ENCODE measurements at regions not wholly inside any gene's neighbourhood (a gene's known extent, or its start where the extent isn't known, plus 50 kb on each side); places are given as distances from the start of the nearest gene placed in this dataset.
"Not testable (repeated sequence)": the region's sequence is repeated elsewhere in the genome, so short reads cannot be mapped to it uniquely, and the experiment has no call there.

DNA sequence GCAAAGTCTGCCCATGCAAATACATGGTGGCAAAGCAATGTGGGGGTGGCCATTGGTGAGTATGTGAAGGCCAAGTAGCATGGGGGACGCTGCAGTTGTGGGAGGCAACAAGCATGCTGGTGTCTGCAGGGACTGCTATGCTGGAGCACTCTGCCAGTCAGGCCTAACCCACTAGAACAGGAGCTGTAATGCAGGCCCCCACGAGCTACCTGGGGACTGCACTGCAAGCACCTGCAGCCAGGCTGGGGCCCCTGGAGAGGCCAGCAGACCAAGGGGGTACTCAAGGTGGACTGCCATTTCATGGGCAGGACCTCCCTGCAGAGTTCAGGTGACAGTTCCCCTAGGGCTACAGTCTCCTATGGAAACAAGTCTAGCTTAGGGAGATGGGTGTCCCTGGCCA lies 183.8 kb upstream of the PDE4D start:
- no peaks in the 10 kb centered on the region for H3K4me1 ChIP-seq (ENCODE audit: control insufficient read depth, insufficient read depth, low read length)

GRCh38 chr5:60076746-60077145 lies 183.2 kb upstream of the PDE4D start:
- Histone ChIP-seq H3K27me3 (ENCODE audit: control insufficient read depth, insufficient read depth, low read length) (no peaks in the 10 kb centered on the region), H3K4me1 (ENCODE audit: control insufficient read depth, insufficient read depth, low read length) (no peaks in the 10 kb centered on the region), H3K36me3 (ENCODE audit: control insufficient read depth, insufficient read depth, low read length) (no peaks in the 10 kb centered on the region), H3K27ac (ENCODE audit: low read depth, low read length) (no peak overlapping the region), H3K9ac (ENCODE audit: low read length) (no peak overlapping the region), H3K4me3 (ENCODE audit: low read length) (no peak overlapping the region)

More for the DNA sequence above, 183.8 kb upstream of the PDE4D start:
- no peak overlapping the region for H3K4me3 ChIP-seq (ENCODE audit: low read length)
- H3K9ac ChIP-seq (ENCODE audit: low read length) = no peak overlapping the region
- H3K27me3 ChIP-seq (ENCODE audit: control insufficient read depth, insufficient read depth, low read length) = no peaks in the 10 kb centered on the region
- no peak overlapping the region for H3K27ac ChIP-seq (ENCODE audit: low read depth, low read length)
- no peaks in the 10 kb centered on the region for H3K36me3 ChIP-seq (ENCODE audit: control insufficient read depth, insufficient read depth, low read length)

DNA sequence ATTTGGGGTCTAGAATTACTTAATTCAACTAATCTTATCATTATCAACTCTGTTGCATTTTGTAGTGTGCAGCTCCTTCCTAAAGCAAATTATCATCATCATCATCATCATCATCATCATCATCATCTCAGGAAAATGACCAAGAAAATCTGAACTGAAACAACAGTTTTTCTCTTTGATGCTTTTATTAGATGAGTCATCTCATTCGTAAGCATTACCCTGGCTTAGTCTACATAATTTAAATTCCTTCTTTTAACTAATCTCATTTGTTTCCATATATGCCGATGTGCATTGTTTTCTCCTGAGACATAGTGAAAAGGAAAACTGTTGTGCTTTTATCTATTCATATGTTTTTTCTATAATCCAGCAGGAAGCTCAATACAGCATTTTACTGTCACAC lies 173.0 kb upstream of the PDE4D start:
- Histone ChIP-seq H3K9ac (ENCODE audit: low read length) (no peak overlapping the region), H3K27me3 (ENCODE audit: control insufficient read depth, insufficient read depth, low read length) (no peaks in the 10 kb centered on the region), H3K36me3 (ENCODE audit: control insufficient read depth, insufficient read depth, low read length) (no peaks in the 10 kb centered on the region), H3K27ac (ENCODE audit: low read depth, low read length) (no peak overlapping the region), H3K4me1 (ENCODE audit: control insufficient read depth, insufficient read depth, low read length) (no peaks in the 10 kb centered on the region), H3K4me3 (ENCODE audit: low read length) (no peak overlapping the region)

DNA sequence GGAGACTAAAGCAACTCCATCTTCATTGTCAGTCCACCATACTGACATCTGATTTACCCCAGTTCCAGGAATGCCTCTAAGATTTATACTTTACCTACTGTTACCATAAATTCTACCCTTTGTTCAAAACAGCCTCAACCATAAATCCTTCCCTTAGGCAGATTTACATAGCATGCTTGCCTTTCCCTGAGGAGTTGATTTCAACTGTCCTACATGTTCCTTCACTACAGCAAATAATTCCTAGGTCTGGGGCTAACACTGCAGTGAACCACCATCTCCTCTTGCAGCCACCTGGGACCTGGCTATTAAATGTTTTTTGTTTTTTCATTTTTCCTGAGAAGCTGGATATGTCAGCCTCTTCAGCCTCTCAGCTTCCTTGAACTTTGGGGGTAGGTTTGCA lies 166.9 kb upstream of the PDE4D start:
- Histone ChIP-seq H3K4me1 (ENCODE audit: control insufficient read depth, insufficient read depth, low read length) (no peaks in the 10 kb centered on the region), H3K9ac (ENCODE audit: low read length) (no peak overlapping the region), H3K27me3 (ENCODE audit: control insufficient read depth, insufficient read depth, low read length) (no peaks in the 10 kb centered on the region), H3K4me3 (ENCODE audit: low read length) (no peak overlapping the region), H3K27ac (ENCODE audit: low read depth, low read length) (no peak overlapping the region), H3K36me3 (ENCODE audit: control insufficient read depth, insufficient read depth, low read length) (no peaks in the 10 kb centered on the region)

DNA sequence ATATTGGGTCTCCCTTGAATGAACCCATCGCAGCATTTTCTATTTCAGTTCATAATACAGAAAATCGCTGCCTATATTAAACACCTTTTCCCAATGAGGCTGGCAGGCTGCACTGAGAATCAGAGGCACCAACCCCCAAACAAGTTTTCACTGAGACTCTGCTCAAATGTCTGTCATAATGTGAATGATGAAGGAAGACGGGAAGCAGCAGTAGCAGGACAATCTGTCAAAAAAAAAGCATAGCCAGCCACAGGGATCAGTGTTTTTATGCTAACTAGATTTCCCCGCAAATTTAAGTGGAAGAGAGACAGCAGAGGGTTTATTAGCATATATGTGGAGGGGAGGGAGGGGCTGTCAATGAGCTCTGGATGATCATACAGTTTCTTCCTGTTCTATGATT lies 162.7 kb upstream of the PDE4D start:
- Histone ChIP-seq H3K9ac (ENCODE audit: low read length) (no peak overlapping the region), H3K36me3 (ENCODE audit: control insufficient read depth, insufficient read depth, low read length) (no peaks in the 10 kb centered on the region), H3K27ac (ENCODE audit: low read depth, low read length) (no peak overlapping the region), H3K4me1 (ENCODE audit: control insufficient read depth, insufficient read depth, low read length) (no peaks in the 10 kb centered on the region), H3K27me3 (ENCODE audit: control insufficient read depth, insufficient read depth, low read length) (no peaks in the 10 kb centered on the region), H3K4me3 (ENCODE audit: low read length) (no peak overlapping the region)

- Histone ChIP-seq H3K27ac (ENCODE audit: low read depth, low read length) (no peak overlapping the region), H3K36me3 (ENCODE audit: control insufficient read depth, insufficient read depth, low read length) (no peaks in the 10 kb centered on the region), H3K4me3 (ENCODE audit: low read length) (no peak overlapping the region), H3K4me1 (ENCODE audit: control insufficient read depth, insufficient read depth, low read length) (no peaks in the 10 kb centered on the region), H3K9ac (ENCODE audit: low read length) (no peak overlapping the region), H3K27me3 (ENCODE audit: control insufficient read depth, insufficient read depth, low read length) (no peaks in the 10 kb centered on the region)
Measured at GRCh38 chr5:60055168-60055567, 161.6 kb upstream of the PDE4D start.

- not testable (repeated sequence) for H3K27ac ChIP-seq (ENCODE audit: low read depth, low read length); H3K36me3 ChIP-seq (ENCODE audit: control insufficient read depth, insufficient read depth, low read length); H3K9ac ChIP-seq (ENCODE audit: low read length); H3K27me3 ChIP-seq (ENCODE audit: control insufficient read depth, insufficient read depth, low read length); H3K4me1 ChIP-seq (ENCODE audit: control insufficient read depth, insufficient read depth, low read length); H3K4me3 ChIP-seq (ENCODE audit: low read length)
Measured at GRCh38 chr5:60041996-60042664, 148.6 kb upstream of the PDE4D start.

- H3K27me3 ChIP-seq (ENCODE audit: control insufficient read depth, insufficient read depth, low read length); H3K36me3 ChIP-seq (ENCODE audit: control insufficient read depth, insufficient read depth, low read length); H3K27ac ChIP-seq (ENCODE audit: low read depth, low read length); H3K4me1 ChIP-seq (ENCODE audit: control insufficient read depth, insufficient read depth, low read length); H3K9ac ChIP-seq (ENCODE audit: low read length); H3K4me3 ChIP-seq (ENCODE audit: low read length): not testable (repeated sequence)
Measured at GRCh38 chr5:60041508-60041907, 148.0 kb upstream of the PDE4D start.

- Histone ChIP-seq H3K4me3 (ENCODE audit: low read length) (no peak overlapping the region), H3K27ac (ENCODE audit: low read depth, low read length) (no peak overlapping the region), H3K9ac (ENCODE audit: low read length) (no peak overlapping the region), H3K36me3 (ENCODE audit: control insufficient read depth, insufficient read depth, low read length) (no peaks in the 10 kb centered on the region), H3K27me3 (ENCODE audit: control insufficient read depth, insufficient read depth, low read length) (no peaks in the 10 kb centered on the region), H3K4me1 (ENCODE audit: control insufficient read depth, insufficient read depth, low read length) (no peaks in the 10 kb centered on the region)
Measured at GRCh38 chr5:60036192-60036938, 142.8 kb upstream of the PDE4D start.

DNA sequence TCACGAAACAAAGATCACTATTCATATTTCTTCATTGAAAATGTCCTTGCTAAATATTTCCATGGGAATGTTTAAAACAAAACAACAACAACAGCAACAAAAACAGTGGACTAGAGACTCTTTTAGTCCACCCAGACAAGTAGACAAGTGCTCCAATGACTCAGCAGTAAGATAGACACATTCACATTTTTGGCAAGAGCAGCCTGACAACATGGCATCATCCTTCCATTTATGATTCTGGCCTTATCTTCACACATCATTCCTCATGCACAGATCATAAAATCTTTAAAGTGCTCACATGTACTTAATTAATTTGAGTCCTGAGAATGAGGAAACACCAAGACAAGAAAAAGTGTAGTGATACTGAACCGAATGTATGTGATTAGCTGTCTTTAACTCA lies 132.6 kb upstream of the PDE4D start:
- Histone ChIP-seq H3K27ac (ENCODE audit: low read depth, low read length) (no peak overlapping the region), H3K9ac (ENCODE audit: low read length) (no peak overlapping the region), H3K4me1 (ENCODE audit: control insufficient read depth, insufficient read depth, low read length) (no peaks in the 10 kb centered on the region), H3K36me3 (ENCODE audit: control insufficient read depth, insufficient read depth, low read length) (no peaks in the 10 kb centered on the region), H3K27me3 (ENCODE audit: control insufficient read depth, insufficient read depth, low read length) (no peaks in the 10 kb centered on the region), H3K4me3 (ENCODE audit: low read length) (no peak overlapping the region)

DNA sequence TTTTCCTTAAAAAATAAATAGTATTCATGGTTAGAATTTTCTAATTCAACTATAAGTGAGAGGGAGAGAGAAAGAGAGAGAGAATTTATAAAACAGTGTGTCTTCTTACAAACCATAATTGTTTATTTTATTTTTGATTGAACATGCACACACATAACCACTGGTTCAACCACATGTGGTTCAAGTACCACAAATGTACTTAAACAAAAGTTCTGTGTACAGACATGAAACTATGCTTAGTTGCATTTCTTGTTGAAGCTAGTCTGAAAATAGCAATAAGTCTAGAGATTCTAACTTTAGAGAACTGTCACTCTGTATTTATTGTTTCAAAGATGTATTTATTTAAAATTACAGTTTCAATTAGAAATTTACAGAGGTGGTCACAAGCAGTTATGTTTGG lies 130.6 kb upstream of the PDE4D start:
- no peaks in the 10 kb centered on the region for H3K4me1 ChIP-seq (ENCODE audit: control insufficient read depth, insufficient read depth, low read length)
- no peak overlapping the region for H3K4me3 ChIP-seq (ENCODE audit: low read length)
- H3K27ac ChIP-seq (ENCODE audit: low read depth, low read length) = no peak overlapping the region
- H3K9ac ChIP-seq (ENCODE audit: low read length) = no peak overlapping the region
- no peaks in the 10 kb centered on the region for H3K36me3 ChIP-seq (ENCODE audit: control insufficient read depth, insufficient read depth, low read length)
- no peaks in the 10 kb centered on the region for H3K27me3 ChIP-seq (ENCODE audit: control insufficient read depth, insufficient read depth, low read length)

GRCh38 chr5:60023255-60023654 lies 129.7 kb upstream of the PDE4D start:
- Histone ChIP-seq H3K27me3 (ENCODE audit: control insufficient read depth, insufficient read depth, low read length) (no peaks in the 10 kb centered on the region), H3K36me3 (ENCODE audit: control insufficient read depth, insufficient read depth, low read length) (no peaks in the 10 kb centered on the region), H3K27ac (ENCODE audit: low read depth, low read length) (no peak overlapping the region), H3K9ac (ENCODE audit: low read length) (no peak overlapping the region), H3K4me3 (ENCODE audit: low read length) (no peak overlapping the region), H3K4me1 (ENCODE audit: control insufficient read depth, insufficient read depth, low read length) (no peaks in the 10 kb centered on the region)

GRCh38 chr5:60020457-60020856 lies 126.9 kb upstream of the PDE4D start:
- Histone ChIP-seq H3K4me3 (ENCODE audit: low read length) (no peak overlapping the region), H3K4me1 (ENCODE audit: control insufficient read depth, insufficient read depth, low read length) (no peaks in the 10 kb centered on the region), H3K27me3 (ENCODE audit: control insufficient read depth, insufficient read depth, low read length) (no peaks in the 10 kb centered on the region), H3K9ac (ENCODE audit: low read length) (no peak overlapping the region), H3K36me3 (ENCODE audit: control insufficient read depth, insufficient read depth, low read length) (no peaks in the 10 kb centered on the region), H3K27ac (ENCODE audit: low read depth, low read length) (no peak overlapping the region)

Data from rectal smooth muscle tissue (tissue), 1 donor.